H9 (cell line): ENCODE measurements at regions not wholly inside any gene's neighbourhood (a gene's known extent, or its start where the extent isn't known, plus 50 kb on each side); places are given as distances from the start of the nearest gene placed in this dataset.

ENCODE experiments used
- DNase-seq: peaks from one replicate; pipeline ENCODE4 v3.0.0-alpha.2; 2017
- H2AFZ ChIP-seq: one replicate; pipeline ENCODE4 v1.6.1; 2013; ENCODE audit warnings: mild to moderate bottlenecking, low read length, control low read depth, moderate library complexity
- H2AK5ac ChIP-seq: 2 replicates; pipeline ENCODE4 v1.6.1; 2013; ENCODE audit warnings: low read length, control low read depth, mixed read lengths; ENCODE audit not compliant: insufficient read length
- H2BK120ac ChIP-seq: one replicate; pipeline ENCODE4 v1.6.1; 2013; ENCODE audit warnings: low read depth, mild to moderate bottlenecking, low read length, control low read depth, inconsistent platforms; ENCODE audit not compliant: poor library complexity, severe bottlenecking
- H2BK12ac ChIP-seq: 2 replicates; pipeline ENCODE4 v1.6.1; 2013; ENCODE audit warnings: low read length, control low read depth, mixed read lengths, low read depth; ENCODE audit not compliant: insufficient read length
- H2BK15ac ChIP-seq: 2 replicates; pipeline ENCODE4 v1.6.1; 2013; ENCODE audit warnings: low read depth, low read length, control low read depth
- H2BK20ac ChIP-seq: one replicate; pipeline ENCODE4 v1.6.1; 2013; ENCODE audit warnings: low read depth, mild to moderate bottlenecking, low read length, control low read depth, inconsistent platforms; ENCODE audit not compliant: poor library complexity, severe bottlenecking
- H2BK5ac ChIP-seq: 2 replicates; pipeline ENCODE4 v1.6.1; 2013; ENCODE audit warnings: low read length, control low read depth, mixed read lengths; ENCODE audit not compliant: insufficient read length
- H3K14ac ChIP-seq: 2 replicates; pipeline ENCODE4 v1.6.1; 2013; ENCODE audit warnings: low read length, control low read depth; ENCODE audit not compliant: insufficient read depth
- H3K18ac ChIP-seq: 2 replicates; pipeline ENCODE4 v1.6.1; 2013; ENCODE audit warnings: low read depth, mild to moderate bottlenecking, mixed read lengths, low read length, control low read depth; ENCODE audit not compliant: insufficient read length
- H3K23ac ChIP-seq: 2 replicates; pipeline ENCODE4 v1.6.1; 2013; ENCODE audit warnings: low read length, control low read depth, mixed read lengths, low read depth; ENCODE audit not compliant: insufficient read length
- H3K23me2 ChIP-seq: 2 replicates; pipeline ENCODE4 v1.6.1; 2013; ENCODE audit warnings: low read depth, mild to moderate bottlenecking, mixed read lengths, low read length, control low read depth; ENCODE audit not compliant: insufficient read length, poor library complexity, severe bottlenecking
- H3K27ac ChIP-seq: 2 replicates; pipeline ENCODE4 v1.5.1; 2013; ENCODE audit warnings: low read length, control low read depth, mixed read lengths, low read depth; ENCODE audit not compliant: insufficient read length
- H3K27me3 ChIP-seq: 2 replicates; pipeline ENCODE4 v1.6.1; 2013; ENCODE audit warnings: low read length, control low read depth, inconsistent platforms; ENCODE audit not compliant: insufficient read depth
- H3K4ac ChIP-seq: 2 replicates; pipeline ENCODE4 v1.6.1; 2013; ENCODE audit warnings: low read depth, mild to moderate bottlenecking, control low read depth, inconsistent platforms, low read length, moderate library complexity
- H3K4me1 ChIP-seq: 2 replicates; pipeline ENCODE4 v1.6.1; 2013; ENCODE audit warnings: low read length, control low read depth, inconsistent platforms; ENCODE audit not compliant: insufficient read depth
- H3K4me2 ChIP-seq: 2 replicates; pipeline ENCODE4 v1.6.1; 2013; ENCODE audit warnings: low read length, control low read depth, mixed read lengths; ENCODE audit not compliant: insufficient read length, insufficient read depth
- H3K56ac ChIP-seq: 2 replicates; pipeline ENCODE4 v1.6.1; 2013; ENCODE audit warnings: low read depth, mild to moderate bottlenecking, mixed read lengths, low read length, control low read depth; ENCODE audit not compliant: insufficient read length
- H3K79me1 ChIP-seq: 2 replicates; pipeline ENCODE4 v1.6.1; 2013; ENCODE audit warnings: low read depth, mild to moderate bottlenecking, moderate library complexity, low read length, control low read depth, inconsistent platforms; ENCODE audit not compliant: insufficient read depth, poor library complexity, severe bottlenecking
- H3K79me2 ChIP-seq: 2 replicates; pipeline ENCODE4 v1.6.1; 2013; ENCODE audit warnings: low read length, control low read depth, inconsistent platforms; ENCODE audit not compliant: insufficient read depth
- H3K9ac ChIP-seq: 2 replicates; pipeline ENCODE4 v1.6.1; 2013; ENCODE audit warnings: low read length, control low read depth, mixed read lengths; ENCODE audit not compliant: insufficient read length; ENCODE audit errors: extremely low read depth
- H3K9me3 ChIP-seq: one replicate; pipeline ENCODE4 v1.6.1; 2013; ENCODE audit warnings: low read depth, low read length, inconsistent platforms; ENCODE audit not compliant: control insufficient read depth
- H3T11ph ChIP-seq: one replicate; pipeline ENCODE4 v1.6.1; 2013; ENCODE audit warnings: mild to moderate bottlenecking, low read length, control low read depth, inconsistent platforms
- H4K20me1 ChIP-seq: one replicate; pipeline ENCODE4 v1.6.1; 2013; ENCODE audit not compliant: control insufficient read depth, insufficient read length, insufficient read depth
- H4K5ac ChIP-seq: 2 replicates; pipeline ENCODE4 v1.6.1; 2013; ENCODE audit warnings: low read depth, mild to moderate bottlenecking, mixed read lengths, low read length, control low read depth; ENCODE audit not compliant: insufficient read length
- H4K8ac ChIP-seq: replicated peaks from 2 replicates; pipeline ENCODE4 v1.6.1; 2013; ENCODE audit warnings: low read length, control low read depth, mixed read lengths, low read depth; ENCODE audit not compliant: insufficient read length
- H4K91ac ChIP-seq: 2 replicates; pipeline ENCODE4 v1.6.1; 2013; ENCODE audit warnings: low read depth, mild to moderate bottlenecking, moderate library complexity, mixed read lengths, low read length, control low read depth; ENCODE audit not compliant: insufficient read length
- H3K27ac Mint-ChIP-seq, 3 experiments: 2 replicates in 2 of 3; 3 replicates in 1 of 3; pipeline ENCODE4 v1.8.0; 2020 to 2021; ENCODE audit warnings: mixed read lengths in 3 of 3, mild to moderate bottlenecking in 1 of 3, moderate library complexity in 1 of 3
- H3K27me3 Mint-ChIP-seq: 2 replicates; pipeline ENCODE4 v1.8.0; 2021; ENCODE audit warnings: low read depth, mild to moderate bottlenecking, moderate library complexity, mixed read lengths
- H3K36me3 Mint-ChIP-seq, 3 experiments: 2 replicates in 2 of 3; 3 replicates in 1 of 3; pipeline ENCODE4 v1.8.0; 2020 to 2021; ENCODE audit warnings: low read depth in 3 of 3, mixed read lengths in 3 of 3; ENCODE audit not compliant: insufficient read depth in 1 of 3
- H3K4me1 Mint-ChIP-seq, 2 experiments: 2 replicates each; pipeline ENCODE4 v1.8.0; 2020; ENCODE audit warnings: mixed read lengths in 2 of 2
- H3K4me3 Mint-ChIP-seq, 2 experiments: 2 replicates in 1 of 2; 3 replicates in 1 of 2; pipeline ENCODE4 v1.8.0; 2020 to 2021; ENCODE audit warnings: mild to moderate bottlenecking in 2 of 2, mixed read lengths in 2 of 2, moderate library complexity in 1 of 2
- H3K9me3 Mint-ChIP-seq, 2 experiments: 2 replicates in 1 of 2; 3 replicates in 1 of 2; pipeline ENCODE4 v1.8.0; 2020; ENCODE audit warnings: mild to moderate bottlenecking in 2 of 2, mixed read lengths in 2 of 2, moderate library complexity in 1 of 2
- CTCF ChIP-seq: fragments of 200-600 bp; sonication (generic); conservative IDR thresholded peaks from 3 replicates; pipeline ENCODE4 v1.8.0; 2021; ENCODE audit warnings: antibody characterized with exemption, mild to moderate bottlenecking
- WGBS: extraction: QIAGEN DNeasy Blood & Tissue Kit; methylation state at CpG from one replicate; pipeline ENCODE4 v1.1.7; 2013; ENCODE audit warnings: missing lambda C conversion rate, low lambda C conversion rate, mixed read lengths; ENCODE audit not compliant: insufficient read length; ENCODE audit errors: extremely low coverage; 5-methylcytosine and 5-hydroxymethylcytosine counted together

- Histone ChIP-seq H2AFZ (no peak overlapping the region), H3K18ac (no peak overlapping the region), H3K4me1 (peaks cover 6% of the 10 kb centered on the region; the same call in 1 of the 2 replicates), H3K79me1 (no peaks in the 10 kb centered on the region), H3K23ac (no peak overlapping the region), H3K4me2 (no peak overlapping the region), H4K5ac (no peak overlapping the region), H3K27ac (no peak overlapping the region), H3T11ph (no peak overlapping the region), H3K9me3 (no peaks in the 10 kb centered on the region), H2BK120ac (no peak overlapping the region), H3K27me3 (no peaks in the 10 kb centered on the region), H3K23me2 (no peaks in the 10 kb centered on the region), H2BK5ac (no peak overlapping the region), H4K20me1 (no peaks in the 10 kb centered on the region), H3K4ac (no peak overlapping the region), H2BK12ac (no peak overlapping the region), H2AK5ac (no peak overlapping the region), H4K91ac (no peak overlapping the region), H2BK15ac (no peak overlapping the region), H3K79me2 (no peaks in the 10 kb centered on the region), H4K8ac (no peak overlapping the region), H3K14ac (no peak overlapping the region), H3K56ac (no peak overlapping the region), H3K9ac (no peak overlapping the region), H2BK20ac (no peak overlapping the region)
- no peaks in the 10 kb centered on the region for H3K36me3 Mint-ChIP-seq
- no peaks in the 10 kb centered on the region for H3K9me3 Mint-ChIP-seq
- no peaks in the 10 kb centered on the region for H3K27me3 Mint-ChIP-seq
- no peak overlapping the region for H3K27ac Mint-ChIP-seq
- no peak for TF ChIP-seq CTCF
- peaks cover 15 to 29% of the 10 kb centered on the region in 2 experiments for H3K4me1 Mint-ChIP-seq
- no peak overlapping the region for H3K4me3 Mint-ChIP-seq
- WGBS, result no CpG with 5 or more reads among the region's 5 CpGs
- no peak for DNase-seq
Measured at GRCh38 chr11:28757725-28758515, 649.7 kb downstream of the METTL15 start.
